AG04449 (cell line): ENCODE measurements at regions not wholly inside any gene's neighbourhood (a gene's known extent, or its start where the extent isn't known, plus 50 kb on each side); places are given as distances from the start of the nearest gene placed in this dataset.
A peak's percentile ranks its signal among the peaks of the same experiment; 100 is the strongest.

Experiments used
- CTCF ChIA-PET: fragments of 350-600 bp; formaldehyde crosslinking; extraction: SDS; loops from one replicate; lab custom pipeline; 2021; ENCODE audit warnings: antibody characterized with exemption; lab: Yijun Ruan, JAX
- POLR2A ChIA-PET: fragments of 400-600, 350-600 bp; formaldehyde crosslinking; extraction: SDS; loops from one replicate; lab custom pipeline; 2020; ENCODE audit warnings: antibody characterized with exemption, inconsistent platforms; lab: Yijun Ruan, JAX
- DNase-seq: peaks from one replicate; pipeline ENCODE4 v3.0.0-alpha.2; 2010; ENCODE audit warnings: low read depth, low spot score
- H3K4me3 ChIP-seq: 2 replicates; pipeline ENCODE4 v1.5.1; 2011; ENCODE audit warnings: low read depth, mild to moderate bottlenecking, control low read depth, low read length
- CTCF ChIP-seq: IDR thresholded peaks from one replicate; pipeline ENCODE4 v1.5.1; 2011; ENCODE audit warnings: mild to moderate bottlenecking, moderate library complexity, low read length, control low read depth, inconsistent platforms; ENCODE audit not compliant: insufficient read depth; ENCODE audit errors: missing control alignments

- no peak for DNase-seq
- H3K4me3 ChIP-seq = no peak overlapping the region
- POLR2A ChIA-PET = no interaction called here
- CTCF ChIA-PET = interaction anchor here (0.7 to 3.5 kb wide), 10 partner anchors 13 to 922 kb away, joined by 3 to 16 read pairs (median 4); no protein-coding TSS in a partner anchor
- peak; percentile 48 for TF ChIP-seq CTCF
Observed at GRCh38 chrX:97685753-97686152, 802.0 kb downstream of the RPA4 start.

GRCh38 chrX:97691901-97692455 lies 808.3 kb downstream of the RPA4 start:
- POLR2A ChIA-PET = no interaction called here
- CTCF ChIA-PET = no interaction called here

GRCh38 chrX:97692575-97692974 lies 808.9 kb downstream of the RPA4 start:
- CTCF ChIA-PET = no interaction called here
- DNase-seq = no peak
- POLR2A ChIA-PET = no interaction called here
- no peak overlapping the region for H3K4me3 ChIP-seq
- no peak for TF ChIP-seq CTCF

More at GRCh38 chrX:97691901-97692455, 808.3 kb downstream of the RPA4 start:
- DNase-seq = no peak
- no peak for TF ChIP-seq CTCF
- H3K4me3 ChIP-seq = no peak overlapping the region

- DNase-seq = no peak
- POLR2A ChIA-PET = no interaction called here
- no peak for TF ChIP-seq CTCF
- CTCF ChIA-PET = no interaction called here
- H3K4me3 ChIP-seq = no peak overlapping the region
Observed at GRCh38 chrX:97700547-97700946, 816.8 kb downstream of the RPA4 start.

GRCh38 chrX:97704474-97704873 lies 820.8 kb downstream of the RPA4 start:
- no peak for TF ChIP-seq CTCF
- POLR2A ChIA-PET = no interaction called here
- CTCF ChIA-PET = no interaction called here
- no peak overlapping the region for H3K4me3 ChIP-seq
- no peak for DNase-seq

GRCh38 chrX:97704881-97705280 lies 821.2 kb downstream of the RPA4 start:
- POLR2A ChIA-PET = no interaction called here
- H3K4me3 ChIP-seq = no peak overlapping the region
- CTCF ChIA-PET = no interaction called here
- no peak for DNase-seq
- TF ChIP-seq CTCF = no peak
